ENCODE measurements at regions not wholly inside any gene's neighbourhood (a gene's known extent, or its start where the extent isn't known, plus 50 kb on each side); places are given as distances from the start of the nearest gene placed in this dataset.

GRCh38 chr2:52831216-52831615 is 936.4 kb upstream of the CHAC2 start:
- no peak overlapping the region for H3K27ac ChIP-seq
- no peak for TF ChIP-seq CTCF (IDR thresholded peaks at IDR 0.05)
- no peak for TF ChIP-seq POLR2A (IDR thresholded peaks at IDR 0.05)
- DNase-seq, result no peak
- H3K9me3 ChIP-seq, result no peaks in the 10 kb centered on the region
- H3K27me3 ChIP-seq, result no peaks in the 10 kb centered on the region
- H3K4me3 ChIP-seq, result no peak overlapping the region
- no peaks in the 10 kb centered on the region for H3K36me3 ChIP-seq
- no peaks in the 10 kb centered on the region for H3K4me1 ChIP-seq

GRCh38 chr2:52828112-52828511 is 939.5 kb upstream of the CHAC2 start:
- Histone ChIP-seq H3K36me3 (no peaks in the 10 kb centered on the region), H3K27me3 (no peaks in the 10 kb centered on the region), H3K27ac (no peak overlapping the region), H3K4me1 (no peaks in the 10 kb centered on the region), H3K9me3 (no peaks in the 10 kb centered on the region), H3K4me3 (no peak overlapping the region)
- DNase-seq, result no peak
- TF ChIP-seq POLR2A (IDR thresholded peaks at IDR 0.05) (no peak), CTCF (IDR thresholded peaks at IDR 0.05) (no peak)

GRCh38 chr2:52821631-52822030 is 946.0 kb upstream of the CHAC2 start:
- H3K4me3 ChIP-seq, result no peak overlapping the region
- no peak overlapping the region for H3K27ac ChIP-seq
- H3K4me1 ChIP-seq, result no peaks in the 10 kb centered on the region
- no peak for DNase-seq
- no peaks in the 10 kb centered on the region for H3K27me3 ChIP-seq
- H3K9me3 ChIP-seq, result no peaks in the 10 kb centered on the region
- H3K36me3 ChIP-seq, result no peaks in the 10 kb centered on the region
- TF ChIP-seq CTCF (IDR thresholded peaks at IDR 0.05), result no peak
- no peak for TF ChIP-seq POLR2A (IDR thresholded peaks at IDR 0.05)

GRCh38 chr2:52818958-52819357 is 948.6 kb upstream of the CHAC2 start:
- H3K27ac ChIP-seq, result no peak overlapping the region
- H3K4me1 ChIP-seq, result no peaks in the 10 kb centered on the region
- H3K9me3 ChIP-seq, result no peaks in the 10 kb centered on the region
- no peak for DNase-seq
- H3K4me3 ChIP-seq, result no peak overlapping the region
- no peaks in the 10 kb centered on the region for H3K36me3 ChIP-seq
- TF ChIP-seq POLR2A (IDR thresholded peaks at IDR 0.05), result no peak
- TF ChIP-seq CTCF (IDR thresholded peaks at IDR 0.05), result no peak
- no peaks in the 10 kb centered on the region for H3K27me3 ChIP-seq

- no peak for DNase-seq
- H3K27me3 ChIP-seq, result no peaks in the 10 kb centered on the region
- H3K36me3 ChIP-seq, result no peaks in the 10 kb centered on the region
- no peaks in the 10 kb centered on the region for H3K4me1 ChIP-seq
- H3K27ac ChIP-seq, result no peak overlapping the region
- no peak overlapping the region for H3K4me3 ChIP-seq
- H3K9me3 ChIP-seq, result no peaks in the 10 kb centered on the region
- TF ChIP-seq CTCF (IDR thresholded peaks at IDR 0.05), result peak in 2 of 6 experiments; percentile 16 to 22
- TF ChIP-seq POLR2A (IDR thresholded peaks at IDR 0.05), result no peak
Observed at GRCh38 chr2:52810460-52810859, 957.1 kb upstream of the CHAC2 start.

GRCh38 chr2:52805901-52806410 is 961.6 kb upstream of the CHAC2 start:
- no peak overlapping the region for H3K27ac ChIP-seq
- no peaks in the 10 kb centered on the region for H3K36me3 ChIP-seq
- no peaks in the 10 kb centered on the region for H3K9me3 ChIP-seq
- no peaks in the 10 kb centered on the region for H3K4me1 ChIP-seq
- H3K4me3 ChIP-seq, result no peak overlapping the region
- no peak for DNase-seq
- TF ChIP-seq POLR2A (IDR thresholded peaks at IDR 0.05) (no peak), CTCF (IDR thresholded peaks at IDR 0.05) (no peak)
- no peaks in the 10 kb centered on the region for H3K27me3 ChIP-seq

All from Peyer's patch (tissue), 4 donors.